ENCODE measurements at regions not wholly inside any gene's neighbourhood (a gene's known extent, or its start where the extent isn't known, plus 50 kb on each side); places are given as distances from the start of the nearest gene placed in this dataset.

DNA sequence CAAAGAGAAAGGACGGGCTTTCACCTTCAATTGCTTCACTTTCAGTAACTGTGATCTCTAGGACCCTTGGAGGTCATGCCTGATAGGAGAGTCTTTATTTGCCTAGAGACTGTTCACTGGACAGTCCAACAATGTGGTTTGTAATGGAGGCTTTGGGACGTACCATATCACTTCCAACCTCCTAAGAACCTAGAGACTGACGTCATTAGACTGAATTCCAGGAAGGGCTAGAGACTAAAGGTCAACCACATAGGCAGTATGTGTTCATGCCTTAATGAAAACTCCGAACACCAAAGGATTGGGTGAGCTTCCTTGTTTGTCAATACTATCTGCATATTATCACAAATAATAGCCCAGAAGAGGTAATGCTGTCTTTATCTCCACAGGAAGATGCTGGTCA, 53.7 kb upstream of the CNTN5 start:
- TF ChIP-seq, protein P1, sequence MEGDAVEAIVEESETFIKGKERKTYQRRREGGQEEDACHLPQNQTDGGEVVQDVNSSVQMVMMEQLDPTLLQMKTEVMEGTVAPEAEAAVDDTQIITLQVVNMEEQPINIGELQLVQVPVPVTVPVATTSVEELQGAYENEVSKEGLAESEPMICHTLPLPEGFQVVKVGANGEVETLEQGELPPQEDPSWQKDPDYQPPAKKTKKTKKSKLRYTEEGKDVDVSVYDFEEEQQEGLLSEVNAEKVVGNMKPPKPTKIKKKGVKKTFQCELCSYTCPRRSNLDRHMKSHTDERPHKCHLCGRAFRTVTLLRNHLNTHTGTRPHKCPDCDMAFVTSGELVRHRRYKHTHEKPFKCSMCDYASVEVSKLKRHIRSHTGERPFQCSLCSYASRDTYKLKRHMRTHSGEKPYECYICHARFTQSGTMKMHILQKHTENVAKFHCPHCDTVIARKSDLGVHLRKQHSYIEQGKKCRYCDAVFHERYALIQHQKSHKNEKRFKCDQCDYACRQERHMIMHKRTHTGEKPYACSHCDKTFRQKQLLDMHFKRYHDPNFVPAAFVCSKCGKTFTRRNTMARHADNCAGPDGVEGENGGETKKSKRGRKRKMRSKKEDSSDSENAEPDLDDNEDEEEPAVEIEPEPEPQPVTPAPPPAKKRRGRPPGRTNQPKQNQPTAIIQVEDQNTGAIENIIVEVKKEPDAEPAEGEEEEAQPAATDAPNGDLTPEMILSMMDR (conservative IDR thresholded peaks at IDR 0.05; ENCODE audit: low read depth, low read length) = no peak
- TF ChIP-seq POLR2A (IDR thresholded peaks at IDR 0.05; ENCODE audit: low read depth, low read length) = no peak
- TF ChIP-seq MXI1 (IDR thresholded peaks at IDR 0.05; ENCODE audit: borderline replicate concordance, low read depth, low read length) = no peak
- no peak for TF ChIP-seq RFX5 (IDR thresholded peaks at IDR 0.05; ENCODE audit: low read depth, low read length)
- TF ChIP-seq CHD1 (IDR thresholded peaks at IDR 0.05; ENCODE audit: low read depth, low read length) = no peak
- TF ChIP-seq FOS (IDR thresholded peaks at IDR 0.05; ENCODE audit: low read depth, low read length) = no peak
- no peak for TF ChIP-seq MAFK (IDR thresholded peaks at IDR 0.05; ENCODE audit: low read depth, low read length)
- TF ChIP-seq RAD21 (IDR thresholded peaks at IDR 0.05; ENCODE audit: low read length) = no peak
- no peak for TF ChIP-seq CEBPB (IDR thresholded peaks at IDR 0.05; ENCODE audit: low read depth, low read length)
- TF ChIP-seq SMC3 (IDR thresholded peaks at IDR 0.05; ENCODE audit: low read depth, low read length) = no peak

All from IMR-90 (cell line).